GM19438 (cell line): ENCODE measurements at regions not wholly inside any gene's neighbourhood (a gene's known extent, or its start where the extent isn't known, plus 50 kb on each side); places are given as distances from the start of the nearest gene placed in this dataset.

Source experiments
- ATAC-seq: cut with Tn5 transposase; IDR thresholded peaks from one replicate; pipeline ENCODE4 v1.9.1; 2021; ENCODE audit warnings: low read depth; ENCODE audit not compliant: unreplicated experiment

GRCh38 chr9:111150181-111150580 lies 111.9 kb upstream of the LPAR1 start:
- no peak for ATAC-seq

GRCh38 chr9:111149018-111149759 lies 110.9 kb upstream of the LPAR1 start:
- ATAC-seq = peak; percentile 29

- peak; percentile 85 for ATAC-seq
Observed at GRCh38 chr9:111148052-111149017, 110.1 kb upstream of the LPAR1 start.

- ATAC-seq = no peak
Observed at GRCh38 chr9:111147041-111147440, 108.8 kb upstream of the LPAR1 start.

GRCh38 chr9:111144741-111145140 lies 106.5 kb upstream of the LPAR1 start:
- ATAC-seq = no peak

- no peak for ATAC-seq
Observed at GRCh38 chr9:111136180-111136579, 97.9 kb upstream of the LPAR1 start.

GRCh38 chr9:111131211-111131610 lies 92.9 kb upstream of the LPAR1 start:
- no peak for ATAC-seq

GRCh38 chr9:111120526-111120925 lies 82.3 kb upstream of the LPAR1 start:
- no peak for ATAC-seq

GRCh38 chr9:111118256-111118948 lies 80.1 kb upstream of the LPAR1 start:
- no peak for ATAC-seq

- ATAC-seq = no peak
Observed at GRCh38 chr9:111114486-111114885, 76.2 kb upstream of the LPAR1 start.

- no peak for ATAC-seq
Observed at GRCh38 chr9:111113712-111114111, 75.4 kb upstream of the LPAR1 start.

- no peak for ATAC-seq
Observed at GRCh38 chr9:111110805-111111204, 72.5 kb upstream of the LPAR1 start.

- no peak for ATAC-seq
Observed at GRCh38 chr9:111108946-111109345, 70.7 kb upstream of the LPAR1 start.

- no peak for ATAC-seq
Observed at GRCh38 chr9:111107141-111107540, 68.9 kb upstream of the LPAR1 start.

- ATAC-seq = no peak
Observed at GRCh38 chr9:111106202-111106601, 67.9 kb upstream of the LPAR1 start.

- no peak for ATAC-seq
Observed at GRCh38 chr9:111102793-111103464, 64.7 kb upstream of the LPAR1 start.

- ATAC-seq = no peak
Observed at GRCh38 chr9:111099199-111100008, 61.1 kb upstream of the LPAR1 start.

GRCh38 chr9:111098093-111098492 lies 59.8 kb upstream of the LPAR1 start:
- no peak for ATAC-seq

- no peak for ATAC-seq
Observed at GRCh38 chr9:111096051-111096450, 57.8 kb upstream of the LPAR1 start.

- ATAC-seq = no peak
Observed at GRCh38 chr9:111095441-111095840, 57.2 kb upstream of the LPAR1 start.
